Mucosa of rectum (tissue), 2 donors: ENCODE measurements at regions not wholly inside any gene's neighbourhood (a gene's known extent, or its start where the extent isn't known, plus 50 kb on each side); places are given as distances from the start of the nearest gene placed in this dataset.

ENCODE experiments used
- H3K27ac ChIP-seq, 2 donors: one replicate each; pipeline ENCODE4 v1.7.0; 2013; ENCODE audit warnings: inconsistent platforms in 2 of 2, low read depth in 2 of 2, low read length in 2 of 2
- H3K27me3 ChIP-seq, 2 donors: one replicate each; pipeline ENCODE4 v1.7.0; 2013; ENCODE audit warnings: low read length in 2 of 2; ENCODE audit not compliant: control insufficient read depth in 2 of 2, insufficient read depth in 2 of 2
- H3K36me3 ChIP-seq, 2 donors: one replicate each; pipeline ENCODE4 v1.7.0; 2013; ENCODE audit warnings: low read length in 2 of 2; ENCODE audit not compliant: control insufficient read depth in 2 of 2, insufficient read depth in 2 of 2
- H3K4me1 ChIP-seq, 2 donors: one replicate each; pipeline ENCODE4 v1.7.0; 2013; ENCODE audit warnings: low read length in 2 of 2, mild to moderate bottlenecking in 1 of 2; ENCODE audit not compliant: control insufficient read depth in 2 of 2, insufficient read depth in 2 of 2
- H3K4me3 ChIP-seq, 2 donors: one replicate each; pipeline ENCODE4 v1.7.0; 2013; ENCODE audit warnings: low read length in 2 of 2
- H3K9ac ChIP-seq, 2 donors: one replicate each; pipeline ENCODE4 v1.7.0; 2013; ENCODE audit warnings: low read length in 2 of 2, low read depth in 1 of 2, mild to moderate bottlenecking in 1 of 2
- H3K9me3 ChIP-seq, 2 donors: one replicate each; pipeline ENCODE4 v1.7.0; 2013; ENCODE audit warnings: low read length in 2 of 2; ENCODE audit not compliant: control insufficient read depth in 2 of 2
- donor health status: healthy.
- donor health status: Normal muscosa, but diverticular disease.

GRCh38 chr13:106187501-106188095, 347.9 kb downstream of the EFNB2 start:
- Histone ChIP-seq H3K27ac (no peak overlapping the region), H3K27me3 (no peaks in the 10 kb centered on the region), H3K9me3 (no peaks in the 10 kb centered on the region), H3K4me3 (no peak overlapping the region), H3K36me3 (no peaks in the 10 kb centered on the region), H3K4me1 (peaks cover 0 to 5% of the 10 kb centered on the region in 2 donors), H3K9ac (no peak overlapping the region)

DNA sequence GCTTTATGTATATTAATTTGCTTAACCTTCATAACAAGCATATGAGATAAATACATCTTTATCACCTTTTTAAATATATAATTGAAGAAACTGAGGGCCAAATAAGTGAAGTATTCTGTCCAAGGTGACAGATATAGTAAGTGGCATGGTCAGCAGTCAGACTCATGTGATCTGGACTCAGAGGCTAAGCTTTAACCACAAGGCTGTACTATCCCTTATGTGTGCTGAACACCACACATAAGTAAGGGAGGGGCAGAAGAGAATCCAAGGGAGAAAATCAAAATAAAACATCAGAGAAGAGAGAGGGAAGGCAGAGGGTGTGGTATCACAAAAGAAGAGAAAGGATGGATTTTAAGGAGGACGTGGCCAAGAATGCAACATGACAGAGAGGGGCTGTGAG, 348.4 kb downstream of the EFNB2 start:
- Histone ChIP-seq H3K4me1 (peaks cover 0 to 5% of the 10 kb centered on the region in 2 donors), H3K4me3 (no peak overlapping the region), H3K27me3 (peaks cover 0 to 3% of the 10 kb centered on the region in 2 donors), H3K9me3 (no peaks in the 10 kb centered on the region), H3K27ac (no peak overlapping the region), H3K36me3 (no peaks in the 10 kb centered on the region), H3K9ac (no peak overlapping the region)

DNA sequence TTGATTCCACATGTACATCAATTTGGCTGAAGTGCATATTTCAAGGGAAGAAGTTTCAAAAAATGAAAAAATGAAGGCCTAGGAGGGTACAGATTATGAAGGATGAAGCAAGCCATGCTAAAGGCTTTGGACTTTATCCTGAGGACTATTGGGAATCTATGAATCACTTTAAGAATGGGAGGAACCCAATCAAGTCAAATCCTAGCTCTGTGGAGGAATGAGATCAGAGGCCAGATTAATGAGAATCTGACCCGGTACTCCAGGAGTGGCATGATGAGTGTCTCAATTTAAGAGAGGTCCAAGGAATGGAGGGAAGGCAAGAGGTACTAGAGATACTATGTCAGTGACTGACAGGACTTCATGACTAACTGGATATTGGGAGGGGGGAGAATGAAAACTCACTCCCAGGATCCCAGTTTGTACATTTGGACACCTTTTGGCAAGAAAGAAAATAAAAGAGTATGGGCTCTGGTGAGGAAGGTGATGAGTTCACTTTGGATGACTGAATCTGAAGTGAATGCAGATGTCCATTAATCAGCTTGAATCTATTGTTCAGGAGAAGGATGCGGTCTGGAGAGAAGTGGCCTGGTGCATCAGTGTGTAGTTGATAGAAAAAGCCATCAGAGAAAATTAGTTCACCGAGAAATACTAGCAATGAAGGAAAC, 349.0 kb downstream of the EFNB2 start:
- no peaks in the 10 kb centered on the region for H3K36me3 ChIP-seq
- no peaks in the 10 kb centered on the region for H3K9me3 ChIP-seq
- H3K4me1 ChIP-seq = peaks cover 0 to 5% of the 10 kb centered on the region in 2 donors

GRCh38 chr13:106184790-106185189, 350.7 kb downstream of the EFNB2 start:
- peaks cover 0 to 5% of the 10 kb centered on the region in 2 donors for H3K4me1 ChIP-seq
- H3K27ac ChIP-seq = no peak overlapping the region
- H3K27me3 ChIP-seq = peaks cover 0 to 3% of the 10 kb centered on the region in 2 donors
- H3K36me3 ChIP-seq = no peaks in the 10 kb centered on the region
- no peaks in the 10 kb centered on the region for H3K9me3 ChIP-seq
- no peak overlapping the region for H3K4me3 ChIP-seq
- no peak overlapping the region for H3K9ac ChIP-seq

More for the DNA sequence above, 349.0 kb downstream of the EFNB2 start:
- Histone ChIP-seq H3K27me3 (peaks cover 0 to 3% of the 10 kb centered on the region in 2 donors), H3K4me3 (no peak overlapping the region), H3K27ac (no peak overlapping the region), H3K9ac (no peak overlapping the region)

DNA sequence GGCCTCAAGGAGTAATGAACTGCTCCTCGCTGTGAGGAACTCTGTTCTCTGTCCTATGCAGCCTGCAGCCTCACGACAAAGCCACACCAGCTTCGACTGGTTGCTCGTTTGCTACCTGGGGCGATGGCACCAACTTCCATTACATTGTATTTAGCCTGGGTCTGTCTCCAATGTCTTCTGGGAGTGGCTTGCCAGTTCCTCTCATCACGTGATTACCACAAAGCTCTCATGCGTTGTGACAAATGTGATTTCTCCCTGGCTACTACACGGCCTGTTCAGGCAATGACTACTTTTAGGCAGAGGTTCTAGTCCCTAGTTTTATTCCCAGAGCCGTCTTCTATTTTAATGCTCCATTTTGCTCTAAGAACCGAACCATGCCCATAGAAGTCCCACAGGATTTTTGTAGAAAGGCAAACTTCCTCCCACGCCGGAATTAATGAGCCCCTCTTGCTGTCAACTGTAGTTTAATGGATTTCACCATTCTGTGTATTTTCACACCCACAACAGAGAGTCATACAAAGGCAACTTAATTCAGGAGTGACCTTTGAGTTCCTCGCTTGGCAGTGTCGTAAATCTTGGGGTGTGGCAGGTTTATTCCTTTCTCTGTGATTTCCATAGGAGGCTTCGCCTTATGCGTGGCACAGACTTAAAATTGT, 351.9 kb downstream of the EFNB2 start:
- H3K4me3 ChIP-seq = peak overlapping the region in 1 of 2 donors; percentile 28
- H3K27me3 ChIP-seq = peaks cover 0 to 3% of the 10 kb centered on the region in 2 donors
- H3K9ac ChIP-seq = no peak overlapping the region
- peaks cover 0 to 5% of the 10 kb centered on the region in 2 donors for H3K4me1 ChIP-seq
- no peaks in the 10 kb centered on the region for H3K9me3 ChIP-seq
- H3K27ac ChIP-seq = peak overlapping the region; percentile 18 to 51
- H3K36me3 ChIP-seq = no peaks in the 10 kb centered on the region

- Histone ChIP-seq H3K9me3 (no peaks in the 10 kb centered on the region), H3K27me3 (peaks cover 0 to 3% of the 10 kb centered on the region in 2 donors), H3K27ac (no peak overlapping the region), H3K9ac (no peak overlapping the region), H3K36me3 (no peaks in the 10 kb centered on the region), H3K4me1 (peaks cover 0 to 5% of the 10 kb centered on the region in 2 donors), H3K4me3 (no peak overlapping the region)
These were observed 353.1 kb downstream of the EFNB2 start for GRCh38 chr13:106182404-106182803.

DNA sequence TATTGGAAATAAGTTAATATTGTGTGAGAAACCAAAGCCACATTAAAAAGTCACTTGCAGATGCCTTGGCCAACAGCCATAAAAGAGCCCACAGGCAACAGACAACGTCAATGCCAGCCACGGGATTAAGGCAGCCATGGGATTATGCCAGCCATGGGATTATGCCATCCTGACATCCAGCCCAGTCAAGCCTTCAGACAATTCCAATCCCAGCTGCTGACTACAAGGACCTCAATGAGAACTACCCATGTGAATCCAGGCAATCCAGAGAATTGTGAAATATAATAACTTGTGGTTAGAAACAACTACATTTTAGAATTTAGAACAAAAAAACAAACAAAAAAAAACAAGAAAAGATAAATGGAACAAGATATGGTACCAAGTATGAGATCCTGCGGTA, 356.6 kb downstream of the EFNB2 start:
- Histone ChIP-seq H3K4me3 (no peak overlapping the region), H3K9ac (no peak overlapping the region), H3K9me3 (no peaks in the 10 kb centered on the region), H3K27ac (no peak overlapping the region), H3K4me1 (peaks cover 2 to 5% of the 10 kb centered on the region in 2 donors), H3K27me3 (peaks cover 0 to 3% of the 10 kb centered on the region in 2 donors), H3K36me3 (no peaks in the 10 kb centered on the region)

- peaks cover 0 to 2% of the 10 kb centered on the region in 2 donors for H3K4me1 ChIP-seq
- no peak overlapping the region for H3K27ac ChIP-seq
- H3K9ac ChIP-seq = no peak overlapping the region
- H3K27me3 ChIP-seq = no peaks in the 10 kb centered on the region
- H3K4me3 ChIP-seq = no peak overlapping the region
- H3K9me3 ChIP-seq = no peaks in the 10 kb centered on the region
- H3K36me3 ChIP-seq = no peaks in the 10 kb centered on the region
These were observed 358.3 kb downstream of the EFNB2 start for GRCh38 chr13:106177146-106177545.

- Histone ChIP-seq H3K27me3 (no peaks in the 10 kb centered on the region), H3K4me3 (no peak overlapping the region), H3K9me3 (no peaks in the 10 kb centered on the region), H3K36me3 (no peaks in the 10 kb centered on the region), H3K4me1 (peaks cover 0 to 2% of the 10 kb centered on the region in 2 donors), H3K9ac (no peak overlapping the region), H3K27ac (no peak overlapping the region)
These were observed 359.3 kb downstream of the EFNB2 start for GRCh38 chr13:106176117-106176516.

DNA sequence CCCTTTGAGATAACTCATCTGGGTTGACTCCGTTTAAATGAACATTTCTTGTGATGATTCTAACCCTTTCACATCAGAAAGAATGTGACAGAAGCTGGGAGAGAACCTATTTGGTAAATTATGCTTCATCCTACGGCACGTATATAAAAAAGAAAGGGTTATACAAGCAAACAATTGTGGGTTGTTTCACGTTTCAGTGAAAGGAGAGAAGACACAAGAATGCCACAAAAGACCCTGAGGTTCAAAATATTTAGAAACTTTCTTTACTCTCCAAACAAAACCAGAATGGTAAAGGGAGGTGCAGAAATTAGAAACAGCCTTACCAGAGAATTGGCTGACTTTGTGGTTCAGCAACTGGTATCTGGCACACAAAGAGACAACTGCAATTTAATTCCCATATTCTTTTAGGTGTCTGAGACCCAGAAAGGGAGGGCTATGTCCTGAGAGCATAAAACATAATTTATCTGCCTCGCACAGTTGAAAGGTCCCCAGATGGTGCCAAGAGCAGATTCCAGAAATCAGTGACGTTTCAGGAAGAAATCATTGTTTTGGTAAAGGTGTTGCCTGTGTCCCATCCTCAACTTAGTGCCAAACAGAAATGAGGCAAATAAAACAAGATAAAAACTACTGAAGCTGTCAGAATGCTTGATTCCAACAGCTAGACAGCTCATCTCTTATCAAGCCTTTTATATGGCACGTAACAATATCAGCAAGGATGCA, 361.4 kb downstream of the EFNB2 start:
- Histone ChIP-seq H3K4me3 (no peak overlapping the region), H3K27me3 (no peaks in the 10 kb centered on the region), H3K4me1 (peaks cover 0 to 2% of the 10 kb centered on the region in 2 donors), H3K9me3 (no peaks in the 10 kb centered on the region), H3K9ac (no peak overlapping the region), H3K36me3 (no peaks in the 10 kb centered on the region), H3K27ac (no peak overlapping the region)
